ENCODE measurements at regions not wholly inside any gene's neighbourhood (a gene's known extent, or its start where the extent isn't known, plus 50 kb on each side); places are given as distances from the start of the nearest gene placed in this dataset.

DNA sequence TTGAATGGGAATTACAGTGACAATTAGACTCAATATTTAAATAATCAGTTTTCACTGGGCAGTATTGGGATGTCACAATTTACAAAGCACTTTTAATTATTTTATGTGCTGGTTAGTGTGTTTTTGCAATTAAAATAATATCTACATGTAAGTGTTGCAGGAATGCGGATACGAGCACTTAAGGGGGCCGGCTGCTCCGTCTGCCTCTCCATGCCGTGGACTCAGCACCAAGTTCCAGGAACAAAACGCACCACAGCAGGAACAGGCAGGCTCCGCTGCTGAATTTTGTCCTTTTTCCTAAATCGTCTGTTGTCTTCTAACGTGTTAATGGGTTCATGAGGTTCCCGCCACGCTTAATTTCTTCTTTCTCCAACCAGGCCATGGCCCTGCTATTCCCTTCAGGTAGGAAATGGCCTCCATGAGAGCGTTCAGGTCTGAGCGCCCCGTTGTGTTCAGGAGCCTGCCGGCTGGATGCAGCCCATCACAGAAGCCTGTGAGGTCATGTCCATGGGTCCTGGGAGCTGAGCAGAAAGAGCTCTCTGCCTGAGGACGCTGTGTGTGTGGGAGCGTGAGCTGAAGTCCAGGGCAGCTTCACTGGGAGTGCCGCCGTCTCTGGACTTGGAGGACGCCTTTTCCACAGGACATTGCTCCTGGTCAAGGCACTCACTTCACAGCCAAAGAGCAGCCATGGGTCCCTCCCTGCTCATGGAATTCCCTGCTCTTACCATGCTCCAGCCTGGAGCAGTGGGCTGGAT, 730.3 kb downstream of the BRD1 start:
- DNase-seq (ENCODE audit: low read depth, low spot score): no peak
- no peaks in the 10 kb centered on the region for H3K9me3 ChIP-seq (ENCODE audit: control insufficient read depth in 1 of 2, insufficient read depth in 1 of 2, low read depth in 1 of 2, low read length in 2 of 2)
- RAD21 ChIA-PET (ENCODE audit: low non-redundant PET in 1 of 2, low total read pairs in 2 of 2, uncharacterized antibody in 2 of 2, unreplicated experiment in 2 of 2): no interaction called here
- no peak overlapping the region for H3K9ac ChIP-seq (ENCODE audit: low read length)
- H3K27ac ChIP-seq (ENCODE audit: low read depth, low read length): no peak overlapping the region
- no peaks in the 10 kb centered on the region for H3K79me2 ChIP-seq (ENCODE audit: insufficient read depth, low read length)
- intact Hi-C loops (cut with micrococcal nuclease): no loop called here
- H3K4me1 ChIP-seq (ENCODE audit: control insufficient read depth in 1 of 2, insufficient read depth in 2 of 2, low read length in 2 of 2): peaks cover 8 to 13% of the 10 kb centered on the region in 2 experiments
- TF ChIP-seq, protein P1, sequence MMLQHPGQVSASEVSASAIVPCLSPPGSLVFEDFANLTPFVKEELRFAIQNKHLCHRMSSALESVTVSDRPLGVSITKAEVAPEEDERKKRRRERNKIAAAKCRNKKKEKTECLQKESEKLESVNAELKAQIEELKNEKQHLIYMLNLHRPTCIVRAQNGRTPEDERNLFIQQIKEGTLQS (IDR thresholded peaks at IDR 0.05): no peak
- BruUV-seq (replicated peaks): no TSS peak
- no peaks in the 10 kb centered on the region for H3K27me3 ChIP-seq (ENCODE audit: insufficient read depth, low read length)
- POLR2A ChIA-PET: no interaction called here
- no peaks in the 10 kb centered on the region for H3K36me3 ChIP-seq (ENCODE audit: control insufficient read depth in 1 of 2, insufficient read depth in 2 of 2, low read length in 2 of 2)
- CTCF ChIA-PET: no interaction called here
- no peak for ATAC-seq
- no peaks in the 10 kb centered on the region for H3K9me2 ChIP-seq (ENCODE audit: insufficient read depth)
- H3K4me2 ChIP-seq (ENCODE audit: low read length): no peak overlapping the region
- no peaks in the 10 kb centered on the region for H4K20me1 ChIP-seq (ENCODE audit: insufficient read depth)
- no peak overlapping the region for H2AFZ ChIP-seq (ENCODE audit: low read depth, low read length, poor library complexity, severe bottlenecking)
- H3K4me3 ChIP-seq (replicated peaks in 1 of 2; ENCODE audit: low read depth in 1 of 2, low read length in 2 of 2): no peak overlapping the region

- Histone ChIP-seq H3K4me2 (ENCODE audit: low read length) (no peak overlapping the region), H3K4me3 (replicated peaks in 1 of 2; ENCODE audit: low read depth in 1 of 2, low read length in 2 of 2) (no peak overlapping the region), H2AFZ (ENCODE audit: low read depth, low read length, poor library complexity, severe bottlenecking) (no peak overlapping the region), H3K9ac (ENCODE audit: low read length) (no peak overlapping the region), H3K27me3 (ENCODE audit: insufficient read depth, low read length) (no peaks in the 10 kb centered on the region), H3K79me2 (ENCODE audit: insufficient read depth, low read length) (no peaks in the 10 kb centered on the region), H3K27ac (ENCODE audit: low read depth, low read length) (no peak overlapping the region), H3K9me3 (ENCODE audit: control insufficient read depth in 1 of 2, insufficient read depth in 1 of 2, low read depth in 1 of 2, low read length in 2 of 2) (no peaks in the 10 kb centered on the region), H3K4me1 (ENCODE audit: control insufficient read depth in 1 of 2, insufficient read depth in 2 of 2, low read length in 2 of 2) (peaks cover 8 to 13% of the 10 kb centered on the region in 2 experiments), H3K36me3 (ENCODE audit: control insufficient read depth in 1 of 2, insufficient read depth in 2 of 2, low read length in 2 of 2) (no peaks in the 10 kb centered on the region), H3K9me2 (ENCODE audit: insufficient read depth) (no peaks in the 10 kb centered on the region), H4K20me1 (ENCODE audit: insufficient read depth) (no peaks in the 10 kb centered on the region)
- DNase-seq (ENCODE audit: low read depth, low spot score) (no peak), ATAC-seq (no peak)
- CTCF ChIA-PET: no interaction called here
- BruUV-seq (replicated peaks): no TSS peak
- POLR2A ChIA-PET: no interaction called here
- intact Hi-C loops (cut with micrococcal nuclease): no loop called here
- RAD21 ChIA-PET (ENCODE audit: low non-redundant PET in 1 of 2, low total read pairs in 2 of 2, uncharacterized antibody in 2 of 2, unreplicated experiment in 2 of 2): no interaction called here
- no peak for TF ChIP-seq ELF1 (IDR thresholded peaks at IDR 0.05; ENCODE audit: borderline replicate concordance, low read depth)
- TF ChIP-seq ZNF274 (IDR thresholded peaks at IDR 0.05; ENCODE audit: low read depth, low read length): no peak
- TF ChIP-seq CEBPB (IDR thresholded peaks at IDR 0.05; ENCODE audit: low read depth): no peak
- TF ChIP-seq EZH2phosphoT487 (IDR thresholded peaks at IDR 0.05; ENCODE audit: borderline replicate concordance): no peak
- TF ChIP-seq RAD21 (IDR thresholded peaks at IDR 0.05; ENCODE audit: low read depth): no peak
Measured at GRCh38 chr22:49096476-49096875, 731.2 kb downstream of the BRD1 start.
